ENCODE measurements at regions not wholly inside any gene's neighbourhood (a gene's known extent, or its start where the extent isn't known, plus 50 kb on each side); places are given as distances from the start of the nearest gene placed in this dataset.

DNA sequence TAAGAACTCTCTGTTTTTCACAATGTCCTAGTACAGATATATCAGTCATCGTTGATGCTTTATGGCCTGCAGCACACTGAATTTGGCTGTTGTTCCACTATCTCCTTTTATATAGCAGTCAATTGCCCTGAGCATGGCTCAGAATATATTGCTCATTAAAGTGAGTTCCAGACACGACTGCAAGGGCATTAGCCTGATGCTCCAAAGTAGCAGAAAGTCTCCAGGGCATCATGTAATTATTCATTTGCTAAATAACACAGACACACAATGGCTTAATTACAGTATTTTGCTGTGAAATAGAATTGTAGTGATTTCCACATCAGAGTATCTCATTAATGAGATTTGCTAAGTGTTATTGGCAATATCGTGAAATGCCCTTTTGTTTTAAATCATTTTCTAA is 1167.5 kb downstream of the AACS start:
- TF ChIP-seq, protein P1, sequence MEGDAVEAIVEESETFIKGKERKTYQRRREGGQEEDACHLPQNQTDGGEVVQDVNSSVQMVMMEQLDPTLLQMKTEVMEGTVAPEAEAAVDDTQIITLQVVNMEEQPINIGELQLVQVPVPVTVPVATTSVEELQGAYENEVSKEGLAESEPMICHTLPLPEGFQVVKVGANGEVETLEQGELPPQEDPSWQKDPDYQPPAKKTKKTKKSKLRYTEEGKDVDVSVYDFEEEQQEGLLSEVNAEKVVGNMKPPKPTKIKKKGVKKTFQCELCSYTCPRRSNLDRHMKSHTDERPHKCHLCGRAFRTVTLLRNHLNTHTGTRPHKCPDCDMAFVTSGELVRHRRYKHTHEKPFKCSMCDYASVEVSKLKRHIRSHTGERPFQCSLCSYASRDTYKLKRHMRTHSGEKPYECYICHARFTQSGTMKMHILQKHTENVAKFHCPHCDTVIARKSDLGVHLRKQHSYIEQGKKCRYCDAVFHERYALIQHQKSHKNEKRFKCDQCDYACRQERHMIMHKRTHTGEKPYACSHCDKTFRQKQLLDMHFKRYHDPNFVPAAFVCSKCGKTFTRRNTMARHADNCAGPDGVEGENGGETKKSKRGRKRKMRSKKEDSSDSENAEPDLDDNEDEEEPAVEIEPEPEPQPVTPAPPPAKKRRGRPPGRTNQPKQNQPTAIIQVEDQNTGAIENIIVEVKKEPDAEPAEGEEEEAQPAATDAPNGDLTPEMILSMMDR (conservative IDR thresholded peaks at IDR 0.05; ENCODE audit: low read depth, low read length) = no peak
- TF ChIP-seq EZH2phosphoT487 (IDR thresholded peaks at IDR 0.05; ENCODE audit: borderline replicate concordance, low read length) = no peak
- no peak for TF ChIP-seq EZH2 (IDR thresholded peaks at IDR 0.05; ENCODE audit: low read length, unreplicated experiment)

Measured in PC-3 (cell line).